HFF-Myc (cell line): ENCODE measurements at regions not wholly inside any gene's neighbourhood (a gene's known extent, or its start where the extent isn't known, plus 50 kb on each side); places are given as distances from the start of the nearest gene placed in this dataset.

Experiments
- DNase-seq: peaks from one replicate; pipeline ENCODE4 v3.0.0-alpha.2; 2011; ENCODE audit warnings: low read depth; ENCODE audit errors: extremely low read depth
- H3K4me3 ChIP-seq: replicated peaks from 2 replicates; pipeline ENCODE4 v1.5.1; 2011; ENCODE audit warnings: low read depth, mild to moderate bottlenecking, control low read depth, low read length
- CTCF ChIP-seq: IDR thresholded peaks from 2 replicates; pipeline ENCODE4 v1.5.1; 2012; ENCODE audit warnings: mild to moderate bottlenecking, low read depth, low read length, control low read depth; ENCODE audit errors: missing control alignments

GRCh38 chr17:77594416-77595209 is 363.9 kb upstream of the TNRC6C start:
- no peak overlapping the region for H3K4me3 ChIP-seq
- no peak for TF ChIP-seq CTCF
- DNase-seq = no peak

- no peak for DNase-seq
- H3K4me3 ChIP-seq = no peak overlapping the region
- no peak for TF ChIP-seq CTCF
These were observed 361.7 kb upstream of the TNRC6C start for GRCh38 chr17:77596491-77597417.

- no peak for DNase-seq
- no peak for TF ChIP-seq CTCF
These were observed 360.9 kb upstream of the TNRC6C start for GRCh38 chr17:77597418-77598240.

GRCh38 chr17:77598241-77598620 is 360.3 kb upstream of the TNRC6C start:
- H3K4me3 ChIP-seq = no peak overlapping the region
- TF ChIP-seq CTCF = no peak
- no peak for DNase-seq

More at GRCh38 chr17:77597418-77598240, 360.9 kb upstream of the TNRC6C start:
- H3K4me3 ChIP-seq = no peak overlapping the region

- no peak for DNase-seq
- TF ChIP-seq CTCF = no peak
- no peak overlapping the region for H3K4me3 ChIP-seq
These were observed 358.8 kb upstream of the TNRC6C start for GRCh38 chr17:77599699-77600098.

GRCh38 chr17:77600346-77600745 is 358.2 kb upstream of the TNRC6C start:
- no peak for TF ChIP-seq CTCF
- no peak overlapping the region for H3K4me3 ChIP-seq
- DNase-seq = no peak
